ENCODE measurements at regions not wholly inside any gene's neighbourhood (a gene's known extent, or its start where the extent isn't known, plus 50 kb on each side); places are given as distances from the start of the nearest gene placed in this dataset.

DNA sequence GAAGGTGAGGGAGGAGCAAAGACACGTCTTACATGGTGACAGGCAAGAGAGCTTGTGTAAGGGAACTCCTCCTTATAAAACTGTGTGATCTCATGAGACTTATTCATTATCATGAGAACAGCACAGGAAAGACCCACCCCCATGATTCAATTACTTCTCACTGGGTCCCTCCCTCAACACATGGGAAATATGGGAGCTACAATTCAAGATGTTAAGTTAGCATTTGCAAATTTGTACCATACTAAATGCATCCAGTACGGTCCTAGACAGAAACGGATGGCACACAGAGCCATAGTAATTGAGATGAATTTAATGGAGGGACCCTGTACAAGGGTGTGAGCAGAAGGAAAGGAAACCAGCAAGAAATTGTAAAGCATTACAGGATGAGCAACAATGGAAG lies 765.8 kb upstream of the API5 start:
- TF ChIP-seq, protein P1, sequence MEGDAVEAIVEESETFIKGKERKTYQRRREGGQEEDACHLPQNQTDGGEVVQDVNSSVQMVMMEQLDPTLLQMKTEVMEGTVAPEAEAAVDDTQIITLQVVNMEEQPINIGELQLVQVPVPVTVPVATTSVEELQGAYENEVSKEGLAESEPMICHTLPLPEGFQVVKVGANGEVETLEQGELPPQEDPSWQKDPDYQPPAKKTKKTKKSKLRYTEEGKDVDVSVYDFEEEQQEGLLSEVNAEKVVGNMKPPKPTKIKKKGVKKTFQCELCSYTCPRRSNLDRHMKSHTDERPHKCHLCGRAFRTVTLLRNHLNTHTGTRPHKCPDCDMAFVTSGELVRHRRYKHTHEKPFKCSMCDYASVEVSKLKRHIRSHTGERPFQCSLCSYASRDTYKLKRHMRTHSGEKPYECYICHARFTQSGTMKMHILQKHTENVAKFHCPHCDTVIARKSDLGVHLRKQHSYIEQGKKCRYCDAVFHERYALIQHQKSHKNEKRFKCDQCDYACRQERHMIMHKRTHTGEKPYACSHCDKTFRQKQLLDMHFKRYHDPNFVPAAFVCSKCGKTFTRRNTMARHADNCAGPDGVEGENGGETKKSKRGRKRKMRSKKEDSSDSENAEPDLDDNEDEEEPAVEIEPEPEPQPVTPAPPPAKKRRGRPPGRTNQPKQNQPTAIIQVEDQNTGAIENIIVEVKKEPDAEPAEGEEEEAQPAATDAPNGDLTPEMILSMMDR (IDR thresholded peaks at IDR 0.05), result no peak
- TF ChIP-seq POLR2A (IDR thresholded peaks at IDR 0.05), result no peak
- no peak for TF ChIP-seq EP300 (IDR thresholded peaks at IDR 0.05)

All from stomach (tissue), 4 donors.